ENCODE measurements at regions not wholly inside any gene's neighbourhood (a gene's known extent, or its start where the extent isn't known, plus 50 kb on each side); places are given as distances from the start of the nearest gene placed in this dataset.
"Not testable (repeated sequence)": the region's sequence is repeated elsewhere in the genome, so short reads cannot be mapped to it uniquely, and the experiment has no call there.

DNA sequence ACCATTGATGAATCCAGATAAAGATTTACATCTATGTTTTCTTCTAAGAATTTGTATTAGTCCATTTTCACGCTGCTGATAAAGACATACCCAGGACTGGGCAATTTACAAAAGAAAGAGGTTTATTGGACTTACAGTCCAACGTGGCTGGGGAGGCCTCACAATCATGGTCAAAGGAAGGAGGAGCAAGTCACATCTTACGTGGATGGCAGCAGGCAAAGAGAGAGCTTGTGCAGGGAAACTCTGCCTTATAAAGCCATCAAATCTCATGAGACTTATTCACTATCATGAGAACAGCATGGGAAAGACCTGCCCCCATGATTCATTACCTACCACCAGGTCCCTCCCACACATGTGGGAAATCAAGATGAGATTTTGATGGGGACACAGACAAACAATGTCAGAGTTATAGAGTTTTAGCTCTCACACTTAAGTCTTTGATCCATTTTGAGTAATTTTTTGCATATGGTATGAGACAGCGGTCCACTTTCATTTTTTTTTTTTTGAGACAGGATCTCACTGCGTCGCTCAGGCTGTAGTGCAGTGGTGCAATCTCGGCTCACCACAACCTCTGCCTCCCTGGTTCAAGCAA lies 53.5 kb upstream of the JADE2 start:
- DNase-seq = not testable (repeated sequence)

DNA sequence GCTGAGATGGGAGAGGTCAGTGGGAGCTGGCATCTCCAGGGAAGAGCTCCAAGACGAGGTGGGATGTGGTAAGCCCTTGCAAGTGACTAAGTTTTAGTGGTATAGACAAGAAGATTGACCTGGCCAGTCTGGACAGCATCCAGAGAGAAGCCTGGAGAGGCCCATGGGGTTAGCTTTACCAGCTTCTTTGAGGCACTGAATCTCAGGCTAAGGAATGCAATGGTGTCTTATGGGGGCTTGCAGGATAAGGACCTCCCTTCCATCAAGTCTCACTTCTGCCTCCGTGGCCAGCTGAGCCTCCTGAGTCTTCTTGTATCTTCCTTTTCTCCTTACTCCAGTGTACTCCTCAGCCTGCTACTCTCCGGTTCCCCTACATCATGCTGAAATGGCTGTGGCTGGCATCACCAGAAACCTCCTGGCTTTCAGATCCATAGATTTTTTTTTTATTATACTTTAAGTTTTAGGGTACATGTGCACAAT lies 56.5 kb upstream of the JADE2 start:
- DNase-seq = no peak

- no peak for DNase-seq
These were observed 55.5 kb upstream of the CDKN2AIPNL start for GRCh38 chr5:134467231-134467630.

GRCh38 chr5:134466241-134467069 lies 54.8 kb upstream of the CDKN2AIPNL start:
- peak; percentile 60 for DNase-seq

DNA sequence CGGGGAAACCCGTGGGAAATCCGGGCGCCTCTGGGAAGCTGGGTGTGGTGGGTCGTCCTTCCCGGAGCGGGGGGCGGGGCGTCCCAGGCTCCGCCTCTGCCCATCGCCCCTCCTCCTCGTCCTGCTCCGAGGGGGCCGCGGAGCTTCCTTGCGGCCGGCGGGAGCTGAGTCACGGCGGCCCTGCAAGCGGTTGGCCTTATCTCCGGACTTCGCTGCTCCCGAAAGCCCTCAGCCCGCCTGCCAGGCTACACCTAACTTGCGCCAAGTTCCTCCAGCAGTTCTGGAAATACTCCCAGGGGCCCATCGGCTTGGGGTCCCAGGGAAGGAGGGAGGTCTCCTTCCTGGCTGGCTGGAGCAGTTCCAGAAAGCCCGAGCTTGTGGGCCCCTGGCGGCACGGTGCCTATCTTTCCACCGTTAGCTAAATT lies 54.1 kb upstream of the CDKN2AIPNL start:
- DNase-seq = no peak

DNA sequence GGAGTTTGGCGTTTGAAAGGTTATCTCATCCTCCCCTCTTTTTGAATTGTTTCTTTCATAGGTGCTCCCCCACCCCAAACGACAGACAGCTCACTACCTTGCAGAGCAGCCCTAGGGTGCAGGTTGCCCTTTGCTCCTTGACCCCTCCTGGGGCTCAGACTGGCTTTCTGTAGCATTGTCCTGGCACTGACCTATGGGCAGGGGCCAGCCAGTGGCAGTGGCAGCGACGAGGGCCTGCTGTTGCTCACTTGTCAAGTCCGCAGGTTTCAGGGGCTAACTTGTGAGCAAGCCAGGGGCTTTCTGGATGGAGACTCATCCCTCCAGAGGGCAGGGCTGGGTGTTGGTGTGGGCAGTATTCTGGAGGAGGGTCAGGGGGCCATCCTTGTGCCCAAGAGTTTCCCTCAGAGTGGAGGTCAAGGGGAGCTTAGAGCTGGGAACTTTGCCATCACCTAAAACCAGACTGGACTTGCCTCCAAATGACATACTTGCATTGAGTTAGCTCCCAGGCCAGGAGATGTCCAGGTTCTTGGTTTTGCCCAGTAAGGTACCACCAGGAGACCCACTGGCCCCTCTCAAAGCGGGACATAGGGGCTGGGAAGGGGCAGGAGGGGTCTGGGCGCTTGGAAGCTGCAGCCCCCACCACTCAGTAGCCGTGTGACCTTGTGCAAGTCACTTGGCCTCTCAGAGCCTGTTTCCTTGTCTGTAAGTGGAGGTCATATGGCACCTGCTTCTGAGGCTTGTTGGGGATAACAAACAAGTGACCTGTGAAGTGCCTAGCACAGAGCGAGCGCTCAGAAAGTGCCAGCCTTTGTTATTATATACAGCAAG lies 53.5 kb upstream of the CDKN2AIPNL start:
- no peak for DNase-seq

GRCh38 chr5:134463991-134464760 lies 52.5 kb upstream of the CDKN2AIPNL start:
- no peak for DNase-seq

DNA sequence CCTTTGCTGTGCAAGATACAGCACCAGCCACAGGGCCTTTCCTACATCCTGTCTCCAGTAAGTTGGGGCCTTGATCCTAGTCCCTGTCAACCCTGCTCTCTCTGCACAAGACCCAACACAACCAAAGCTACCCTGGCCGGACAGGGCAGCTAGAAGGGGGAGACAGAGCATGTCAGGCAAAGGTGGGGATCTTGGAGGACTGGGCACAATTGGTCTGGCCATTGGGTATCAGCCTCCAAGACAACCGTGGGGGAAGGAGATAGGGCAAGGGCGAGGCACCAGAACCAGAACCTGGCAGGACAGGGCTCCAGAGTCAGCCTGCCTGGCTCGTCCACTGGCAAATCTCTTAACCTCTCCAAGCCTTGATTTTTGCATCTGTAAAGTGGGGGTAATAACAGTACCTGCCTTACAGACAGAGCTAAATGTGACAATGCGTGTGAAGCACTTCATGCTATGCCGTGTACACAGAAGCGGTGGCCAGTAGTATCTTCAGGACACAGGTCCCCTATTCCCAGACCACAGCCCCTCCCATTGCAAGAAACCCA lies 51.6 kb upstream of the CDKN2AIPNL start:
- DNase-seq = no peak

DNA sequence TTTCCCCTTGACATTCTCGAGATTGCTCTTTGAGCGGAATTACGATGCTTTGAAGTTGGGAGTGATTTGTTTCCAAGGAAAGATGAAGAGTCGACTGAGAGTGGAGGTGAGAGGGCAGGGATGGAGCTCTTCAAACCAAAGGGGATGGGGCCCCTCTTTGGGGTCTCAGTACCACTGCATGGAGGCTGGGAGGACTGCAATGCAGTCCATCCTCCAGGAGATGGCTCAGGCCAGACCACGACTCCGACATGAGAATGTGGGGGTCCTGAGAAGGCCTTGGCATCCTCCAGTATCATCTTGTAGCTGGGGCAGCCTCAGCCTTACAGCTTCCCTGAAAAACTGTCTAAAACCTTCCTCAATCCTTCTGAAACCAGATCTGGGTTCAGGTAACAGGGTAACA lies 51.1 kb upstream of the CDKN2AIPNL start:
- no peak for DNase-seq

DNA sequence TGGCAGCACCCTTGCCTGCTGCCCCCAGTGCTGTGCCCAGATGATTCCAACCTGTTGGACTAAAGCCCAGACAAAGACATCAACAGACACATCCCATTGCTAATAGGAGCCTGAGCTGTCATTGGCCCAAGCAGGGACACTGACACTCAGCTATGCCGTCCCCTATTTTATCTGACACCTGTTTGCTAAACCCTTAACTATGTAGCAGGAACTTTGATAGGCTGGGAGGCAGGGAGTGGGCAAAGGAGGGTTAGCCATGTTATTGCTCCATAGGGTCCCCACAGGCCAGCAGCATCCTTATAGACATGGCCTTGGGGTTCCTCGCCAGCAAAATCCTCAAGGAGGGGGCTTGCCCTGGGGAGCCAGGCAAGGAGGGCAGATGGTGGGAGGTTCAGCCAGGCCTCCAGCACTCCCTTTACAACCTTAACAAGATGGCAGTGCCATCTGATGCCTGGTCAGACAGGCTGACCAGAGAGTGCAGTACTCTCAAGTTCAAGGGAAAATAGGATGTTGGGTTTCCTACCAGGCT lies 50.4 kb upstream of the CDKN2AIPNL start:
- DNase-seq = no peak

Data from COR-L47 (cell line).